H1 (cell line): ENCODE measurements at regions not wholly inside any gene's neighbourhood (a gene's known extent, or its start where the extent isn't known, plus 50 kb on each side); places are given as distances from the start of the nearest gene placed in this dataset.

Experiments used
- CTCF ChIA-PET: fragments of 300-600 bp; sonication (Branson Sonifier 250); formaldehyde crosslinking; loops from one replicate; lab custom pipeline; 2021; ENCODE audit not compliant: partially characterized antibody; lab: Charles Lee
- POLR2A ChIA-PET: fragments of 300-600 bp; sonication (Branson Sonifier 250); formaldehyde crosslinking; loops from one replicate; lab custom pipeline; 2021; ENCODE audit warnings: inconsistent platforms; ENCODE audit not compliant: partially characterized antibody; lab: Charles Lee
- DNase-seq, 2 experiments: peaks; one replicate each; pipeline versions ENCODE4 v3.0.0 to v3.0.0-alpha.2; 2010 to 2022; ENCODE audit warnings: low spot score in 2 of 2, low read depth in 1 of 2, mixed read lengths in 1 of 2
- FAIRE-seq: peaks from 2 replicates; lab custom pipeline; 2011; peaks lifted over from hg19 to GRCh38; lab: Jason Lieb, UNC
- H2AFZ ChIP-seq: 2 replicates; pipeline ENCODE4 v1.8.1; 2012; ENCODE audit warnings: low read length, inconsistent platforms
- H2AK5ac ChIP-seq: 2 replicates; pipeline ENCODE4 v1.6.1; 2013; ENCODE audit warnings: low read depth, low read length
- H2BK120ac ChIP-seq: replicated peaks from 2 replicates; pipeline ENCODE3; 2013; ENCODE audit warnings: low read depth, low read length, inconsistent platforms
- H2BK12ac ChIP-seq: 2 replicates; pipeline ENCODE4 v1.6.1; 2013; ENCODE audit warnings: low read depth, low read length
- H2BK15ac ChIP-seq: 2 replicates; pipeline ENCODE4 v1.6.1; 2013; ENCODE audit warnings: low read length
- H2BK20ac ChIP-seq: 2 replicates; pipeline ENCODE4 v1.6.1; 2013; ENCODE audit warnings: low read length
- H2BK5ac ChIP-seq: 2 replicates; pipeline ENCODE4 v1.6.1; 2013; ENCODE audit warnings: low read depth, low read length
- H3K14ac ChIP-seq: 2 replicates; pipeline ENCODE4 v1.6.1; 2013; ENCODE audit warnings: inconsistent platforms; ENCODE audit not compliant: insufficient read length
- H3K18ac ChIP-seq: 2 replicates; pipeline ENCODE4 v1.6.1; 2013; ENCODE audit warnings: low read length; ENCODE audit errors: extremely low read depth
- H3K23ac ChIP-seq: 2 replicates; pipeline ENCODE4 v1.6.1; 2013; ENCODE audit warnings: inconsistent platforms; ENCODE audit not compliant: insufficient read length
- H3K23me2 ChIP-seq: 2 replicates; pipeline ENCODE4 v1.6.1; 2013; ENCODE audit warnings: low read depth, low read length
- H3K27ac ChIP-seq: 2 replicates; pipeline ENCODE4 v1.6.1; 2011; ENCODE audit warnings: low read depth, low read length, inconsistent platforms
- H3K27me3 ChIP-seq, 4 experiments: replicated peaks in 1 of 4; 1 replicate in 1 of 4; 2 replicates in 3 of 4; pipeline versions ENCODE4 v1.6.1 to v1.8.1; 2011 to 2013; ENCODE audit warnings: low read length in 3 of 4, mild to moderate bottlenecking in 3 of 4, inconsistent platforms in 2 of 4, mixed read lengths in 2 of 4, moderate library complexity in 1 of 4; ENCODE audit not compliant: control insufficient read depth in 3 of 4, insufficient read depth in 3 of 4; ENCODE audit errors: extremely low read depth in 1 of 4
- H3K36me3 ChIP-seq, 4 experiments: 2 replicates each; pipeline versions ENCODE4 v1.6.1 to v1.8.1; 2011 to 2013; ENCODE audit warnings: mild to moderate bottlenecking in 4 of 4, low read length in 3 of 4, moderate library complexity in 2 of 4, control low read depth in 1 of 4, inconsistent platforms in 1 of 4; ENCODE audit not compliant: insufficient read depth in 4 of 4, control insufficient read depth in 2 of 4
- H3K4ac ChIP-seq: replicated peaks from 2 replicates; pipeline ENCODE3; 2013; ENCODE audit warnings: low read length, low read depth, mixed read lengths, inconsistent platforms; ENCODE audit not compliant: insufficient read length
- H3K4me1 ChIP-seq, 4 experiments: replicated peaks in 1 of 4; 1 replicate in 1 of 4; 2 replicates in 3 of 4; pipeline versions ENCODE4 v1.6.1 to v1.8.1; 2011 to 2013; ENCODE audit warnings: low read length in 3 of 4, inconsistent platforms in 2 of 4, mixed read lengths in 1 of 4; ENCODE audit not compliant: insufficient read depth in 4 of 4, control insufficient read depth in 3 of 4
- H3K4me2 ChIP-seq, 2 experiments: 2 replicates each; pipeline versions ENCODE4 v1.6.1 to v1.8.1; 2011 to 2013; ENCODE audit warnings: low read depth in 2 of 2, low read length in 2 of 2, control low read depth in 1 of 2, inconsistent platforms in 1 of 2, mild to moderate bottlenecking in 1 of 2; ENCODE audit not compliant: insufficient read depth in 1 of 2
- H3K4me3 ChIP-seq, 4 experiments: fragments of 200-600, 300-600 bp in 1 of 4; sonication (generic), shearing (Covaris generic), sonication (Bioruptor Twin) in 1 of 4; 2 replicates each; pipeline versions ENCODE4 v1.5.1 to v1.8.1; 2011 to 2016; ENCODE audit warnings: low read length in 4 of 4, low read depth in 3 of 4, control low read depth in 2 of 4, inconsistent platforms in 2 of 4, mild to moderate bottlenecking in 2 of 4, mixed read lengths in 1 of 4, moderate library complexity in 1 of 4; ENCODE audit not compliant: insufficient read depth in 2 of 4; ENCODE audit errors: extremely low read depth in 1 of 4
- H3K56ac ChIP-seq: replicated peaks from 2 replicates; pipeline ENCODE3; 2013; ENCODE audit warnings: low read depth, mild to moderate bottlenecking, mixed read lengths, low read length, inconsistent platforms; ENCODE audit not compliant: insufficient read length
- H3K79me1 ChIP-seq: 2 replicates; pipeline ENCODE4 v1.6.1; 2013; ENCODE audit warnings: low read depth, low read length, control low read depth
- H3K79me2 ChIP-seq, 2 experiments: 2 replicates each; pipeline versions ENCODE4 v1.6.1 to v1.8.1; 2012 to 2013; ENCODE audit warnings: low read length in 2 of 2, mild to moderate bottlenecking in 2 of 2, inconsistent platforms in 1 of 2; ENCODE audit not compliant: insufficient read depth in 2 of 2, control insufficient read depth in 1 of 2
- H3K9ac ChIP-seq, 4 experiments: replicated peaks in 1 of 4; 1 replicate in 1 of 4; 2 replicates in 3 of 4; pipeline versions ENCODE4 v1.6.1 to v1.8.1; 2011 to 2013; ENCODE audit warnings: low read depth in 3 of 4, low read length in 3 of 4, control low read depth in 2 of 4, mild to moderate bottlenecking in 2 of 4, moderate library complexity in 2 of 4, inconsistent platforms in 1 of 4; ENCODE audit errors: extremely low read depth in 1 of 4
- H3K9me3 ChIP-seq, 2 experiments: 2 replicates each; pipeline versions ENCODE4 v1.6.1 to v1.8.1; 2012 to 2013; ENCODE audit warnings: mild to moderate bottlenecking in 2 of 2, moderate library complexity in 2 of 2, control low read depth in 1 of 2, inconsistent platforms in 1 of 2, low read depth in 1 of 2, low read length in 1 of 2, mixed read lengths in 1 of 2; ENCODE audit not compliant: insufficient read depth in 2 of 2
- H4K20me1 ChIP-seq, 2 experiments: replicated peaks in 1 of 2; 2 replicates each; pipeline versions ENCODE3 to v1.8.1; 2011 to 2013; ENCODE audit warnings: inconsistent platforms in 2 of 2, low read length in 2 of 2, mild to moderate bottlenecking in 1 of 2; ENCODE audit not compliant: insufficient read depth in 2 of 2, control insufficient read depth in 1 of 2
- H4K5ac ChIP-seq: 2 replicates; pipeline ENCODE4 v1.6.1; 2013; ENCODE audit warnings: low read length, low read depth, mixed read lengths, inconsistent platforms; ENCODE audit not compliant: insufficient read length
- H4K8ac ChIP-seq: 2 replicates; pipeline ENCODE4 v1.8.0; 2013; ENCODE audit warnings: mild to moderate bottlenecking, moderate library complexity, low read length, inconsistent platforms; ENCODE audit not compliant: insufficient read depth; ENCODE audit errors: extremely low read depth
- H4K91ac ChIP-seq: replicated peaks from 2 replicates; pipeline ENCODE3; 2013; ENCODE audit warnings: low read length, mixed read lengths, inconsistent platforms; ENCODE audit not compliant: insufficient read length
- RBBP5 ChIP-seq: IDR thresholded peaks from 2 replicates; pipeline ENCODE4 v1.7.1; 2012; ENCODE audit warnings: low read depth, mild to moderate bottlenecking, inconsistent platforms, low read length, moderate library complexity, borderline replicate concordance
- WGBS, 2 experiments: shearing (Covaris generic) in 1 of 2; methylation state at CpG; one replicate each; pipeline versions ENCODE4 v1.1.6 to v1.1.7; 2013 to 2015; ENCODE audit warnings: low lambda C conversion rate in 2 of 2, mixed read lengths in 2 of 2, inconsistent platforms in 1 of 2, low coverage in 1 of 2, missing lambda C conversion rate in 1 of 2; ENCODE audit not compliant: insufficient replicate concordance in 2 of 2, insufficient coverage in 1 of 2, insufficient read length in 1 of 2; ENCODE audit errors: extremely low coverage in 1 of 2, missing lambda C conversion rate in 1 of 2; 5-methylcytosine and 5-hydroxymethylcytosine counted together

DNA sequence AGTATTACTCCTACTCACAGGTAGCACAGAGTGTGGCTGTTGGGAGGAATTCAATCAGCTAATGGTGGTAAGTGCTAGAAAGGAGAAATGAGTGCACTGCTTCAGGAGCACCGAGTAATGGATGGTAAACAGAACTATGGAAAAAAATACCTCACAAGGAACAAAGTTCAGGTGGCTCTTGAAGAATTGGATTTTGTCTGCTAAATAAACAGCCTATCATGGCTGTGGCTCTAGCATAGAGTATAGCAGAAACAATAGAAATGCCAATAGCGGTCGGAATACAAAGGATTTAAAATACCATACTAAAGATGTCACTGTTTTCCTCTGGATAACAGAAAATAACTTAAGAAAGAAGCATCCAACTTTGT lies 482.5 kb downstream of the NUP35 start:
- H2BK15ac ChIP-seq: no peak overlapping the region
- H2BK20ac ChIP-seq: no peak overlapping the region; the same call in 1 of the 2 replicates
- no peak overlapping the region for H3K27ac ChIP-seq
- no peak overlapping the region for H3K18ac ChIP-seq
- DNase-seq: no peak
- WGBS, 2 experiments: 98% methylated on average over 3 of the region's 3 CpGs; no CpG with 5 or more reads in 1 of the 2 experiments
- H3K4me2 ChIP-seq: no peak overlapping the region
- no peak for FAIRE-seq
- no peak overlapping the region for H2BK5ac ChIP-seq
- CTCF ChIA-PET: no interaction called here
- no peak overlapping the region for H4K91ac ChIP-seq
- H2BK120ac ChIP-seq: no peak overlapping the region
- no peaks in the 10 kb centered on the region for H3K79me2 ChIP-seq
- H3K56ac ChIP-seq: no peak overlapping the region
- no peak overlapping the region for H3K14ac ChIP-seq
- no peak overlapping the region for H3K9ac ChIP-seq
- no peaks in the 10 kb centered on the region for H3K23me2 ChIP-seq
- no peak overlapping the region for H3K23ac ChIP-seq
- no peaks in the 10 kb centered on the region for H3K36me3 ChIP-seq
- no peaks in the 10 kb centered on the region for H3K27me3 ChIP-seq
- H3K4me1 ChIP-seq: peaks cover 0 to 2% (median 0%) of the 10 kb centered on the region in 4 experiments; a peak in 2 of 7 replicates
- H3K4me3 ChIP-seq: no peak overlapping the region
- no peak overlapping the region for H4K5ac ChIP-seq
- H4K20me1 ChIP-seq: no peaks in the 10 kb centered on the region
- H3K4ac ChIP-seq: no peak overlapping the region
- no peak overlapping the region for H2AK5ac ChIP-seq
- H3K9me3 ChIP-seq: no peaks in the 10 kb centered on the region
- no peaks in the 10 kb centered on the region for H3K79me1 ChIP-seq
- H2AFZ ChIP-seq: no peak overlapping the region
- no peak overlapping the region for H2BK12ac ChIP-seq
- H4K8ac ChIP-seq: no peak overlapping the region
- TF ChIP-seq RBBP5: no peak
- POLR2A ChIA-PET: no interaction called here
